Stimulated activated naive CD4-positive, alpha-beta T cell treated with Interleukin-2 at 50 U/mL for 16 hours (primary cell): ENCODE measurements at regions not wholly inside any gene's neighbourhood (a gene's known extent, or its start where the extent isn't known, plus 50 kb on each side); places are given as distances from the start of the nearest gene placed in this dataset.
"Not testable (repeated sequence)": the region's sequence is repeated elsewhere in the genome, so short reads cannot be mapped to it uniquely, and the experiment has no call there.

Source experiments
- DNase-seq: peaks from one replicate; lab custom pipeline; 2025; lab: John Stamatoyannopoulos, UW

GRCh38 chr10:100664316-100665149 is 80.8 kb upstream of the PAX2 start:
- DNase-seq = no peak

GRCh38 chr10:100666634-100667033 is 78.7 kb upstream of the PAX2 start:
- not testable (repeated sequence) for DNase-seq

- no peak for DNase-seq
These were observed 75.8 kb upstream of the PAX2 start for GRCh38 chr10:100669616-100670015.

DNA sequence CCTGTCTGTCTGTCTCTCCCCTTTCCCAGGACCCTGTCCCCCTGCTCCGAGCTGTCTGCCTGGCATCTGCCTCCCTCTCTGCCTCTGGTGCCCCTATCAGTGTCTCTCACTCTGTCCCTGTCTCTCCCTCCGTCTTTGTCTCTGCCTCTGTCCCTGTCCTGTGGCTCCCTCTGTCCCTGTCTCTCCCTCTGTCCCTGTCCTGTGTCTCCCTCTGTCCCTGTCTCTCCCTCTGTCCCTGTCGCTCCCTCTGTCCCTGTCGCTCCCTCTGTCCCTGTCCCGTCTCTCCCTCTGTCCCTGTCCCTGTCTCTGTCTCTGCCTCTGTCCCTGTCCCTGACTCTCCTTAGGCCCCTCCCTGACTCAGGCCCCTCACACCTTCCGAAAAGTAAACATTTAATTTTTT is 75.0 kb upstream of the PAX2 start:
- no peak for DNase-seq

- peak; percentile 45 for DNase-seq
These were observed 74.4 kb upstream of the PAX2 start for GRCh38 chr10:100670828-100671479.

DNA sequence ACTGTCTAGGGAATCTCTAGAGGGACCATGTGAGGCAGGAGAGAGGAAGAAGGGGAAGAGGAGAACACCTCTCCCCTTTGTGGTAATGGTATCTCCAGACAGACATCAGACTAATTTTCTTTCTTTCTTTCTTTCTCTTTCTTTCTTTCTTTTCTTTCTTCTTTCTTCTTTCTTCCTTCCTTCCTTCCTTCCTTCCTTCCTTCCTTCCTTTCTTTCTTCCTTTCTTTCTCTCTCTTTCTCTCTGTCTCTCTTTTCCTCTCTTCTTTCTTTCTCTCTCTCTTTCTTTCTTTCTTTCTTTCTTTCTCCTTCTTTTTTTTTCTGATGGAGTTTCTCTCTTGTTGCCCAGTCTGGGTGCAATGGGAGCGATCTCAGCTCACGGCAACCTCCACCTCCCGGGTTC is 73.2 kb upstream of the PAX2 start:
- DNase-seq = no peak

DNA sequence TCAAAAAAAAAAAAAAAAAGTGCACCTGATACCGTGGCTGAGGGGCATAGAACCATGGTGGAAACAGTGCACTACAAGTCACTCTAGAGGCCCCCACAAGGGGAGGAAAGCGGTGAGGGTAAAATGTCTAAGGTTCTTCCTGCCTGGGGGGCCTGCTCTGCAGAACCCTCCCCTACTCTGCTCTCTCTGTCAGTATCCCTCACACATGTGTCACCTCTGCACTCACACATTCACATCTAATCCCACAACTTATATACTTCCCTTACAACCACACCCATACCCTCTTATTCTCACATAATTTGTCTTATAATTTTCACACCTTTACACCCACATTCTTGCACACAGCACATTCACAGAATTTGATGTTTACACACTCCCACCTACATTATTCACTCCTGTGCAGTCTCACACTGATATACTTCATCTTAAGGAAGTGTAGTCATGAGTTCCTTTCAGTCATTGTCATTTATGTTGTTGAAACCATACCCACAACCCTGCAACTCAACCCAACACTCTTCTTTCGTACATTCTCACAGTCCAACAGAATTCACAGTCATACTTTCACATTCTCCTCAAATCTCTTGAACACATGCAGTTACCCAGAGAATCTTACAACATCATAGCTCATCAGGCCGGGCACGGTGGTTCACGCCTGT is 68.0 kb upstream of the PAX2 start:
- no peak for DNase-seq

DNA sequence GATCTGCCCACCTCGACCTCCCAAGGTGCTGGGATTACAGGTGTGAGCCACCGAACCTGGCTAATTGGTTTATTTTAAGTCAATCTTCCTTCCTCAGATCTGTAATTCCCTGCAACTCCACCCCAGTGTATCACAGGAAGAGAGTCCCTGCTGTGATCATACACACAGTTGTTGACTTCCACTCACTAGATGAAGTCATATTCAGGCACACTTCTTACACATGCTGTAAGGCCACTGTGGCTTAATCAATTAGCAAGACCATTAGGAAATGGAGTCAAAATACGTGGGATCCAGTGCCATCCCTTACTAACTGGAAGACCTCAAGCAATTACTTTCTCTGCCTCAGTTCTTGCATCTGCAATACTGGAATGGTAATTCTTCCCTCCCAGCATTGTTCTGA is 66.1 kb upstream of the PAX2 start:
- no peak for DNase-seq

GRCh38 chr10:100683004-100683403 is 62.4 kb upstream of the PAX2 start:
- no peak for DNase-seq

GRCh38 chr10:100683545-100684300 is 61.7 kb upstream of the PAX2 start:
- no peak for DNase-seq

DNA sequence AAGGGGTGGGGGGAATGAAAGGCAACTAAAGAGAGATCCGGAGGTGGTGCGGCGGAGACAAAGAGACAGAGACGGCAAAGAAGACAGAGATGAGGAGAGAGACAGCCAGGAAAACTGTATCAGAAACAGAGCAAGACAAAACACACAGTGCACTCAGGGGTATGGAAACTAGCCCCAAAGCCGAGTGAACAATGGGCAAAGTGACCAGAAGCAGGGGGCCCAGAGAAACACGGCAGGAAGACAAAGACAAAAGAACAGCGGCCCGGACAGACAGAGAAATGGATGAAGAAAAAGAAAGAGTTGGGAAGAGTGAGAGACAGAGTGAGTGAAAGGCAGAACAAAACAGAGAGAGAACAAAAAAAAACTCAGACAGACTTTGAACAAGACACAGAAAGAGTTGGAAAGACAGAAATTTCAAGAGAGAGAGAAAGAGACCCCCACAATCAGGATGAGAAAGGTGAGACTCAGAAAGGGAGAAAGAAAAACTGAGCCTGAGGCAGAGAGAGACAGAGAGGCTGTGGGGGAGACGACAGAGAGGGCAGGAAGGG is 60.6 kb upstream of the PAX2 start:
- DNase-seq = no peak

DNA sequence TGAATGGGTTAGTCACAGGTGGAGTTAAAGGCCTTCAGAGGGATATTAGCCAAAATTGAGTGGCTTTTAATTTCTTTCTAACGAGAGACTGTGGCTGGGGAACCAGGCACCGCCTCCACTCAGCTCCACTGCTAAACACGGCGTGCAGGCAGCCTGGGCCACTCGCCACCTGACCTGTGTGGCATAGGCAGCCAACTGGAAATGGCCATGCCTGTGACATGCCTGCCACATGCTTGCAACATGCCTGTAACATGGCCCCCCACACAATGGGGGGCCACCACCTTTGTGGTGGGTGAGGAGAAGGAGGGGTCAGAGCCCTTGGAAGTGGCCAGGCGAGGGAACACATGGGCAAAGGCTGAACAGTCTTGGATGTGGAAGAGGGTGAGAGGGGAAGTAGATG is 60.1 kb upstream of the PAX2 start:
- no peak for DNase-seq

DNA sequence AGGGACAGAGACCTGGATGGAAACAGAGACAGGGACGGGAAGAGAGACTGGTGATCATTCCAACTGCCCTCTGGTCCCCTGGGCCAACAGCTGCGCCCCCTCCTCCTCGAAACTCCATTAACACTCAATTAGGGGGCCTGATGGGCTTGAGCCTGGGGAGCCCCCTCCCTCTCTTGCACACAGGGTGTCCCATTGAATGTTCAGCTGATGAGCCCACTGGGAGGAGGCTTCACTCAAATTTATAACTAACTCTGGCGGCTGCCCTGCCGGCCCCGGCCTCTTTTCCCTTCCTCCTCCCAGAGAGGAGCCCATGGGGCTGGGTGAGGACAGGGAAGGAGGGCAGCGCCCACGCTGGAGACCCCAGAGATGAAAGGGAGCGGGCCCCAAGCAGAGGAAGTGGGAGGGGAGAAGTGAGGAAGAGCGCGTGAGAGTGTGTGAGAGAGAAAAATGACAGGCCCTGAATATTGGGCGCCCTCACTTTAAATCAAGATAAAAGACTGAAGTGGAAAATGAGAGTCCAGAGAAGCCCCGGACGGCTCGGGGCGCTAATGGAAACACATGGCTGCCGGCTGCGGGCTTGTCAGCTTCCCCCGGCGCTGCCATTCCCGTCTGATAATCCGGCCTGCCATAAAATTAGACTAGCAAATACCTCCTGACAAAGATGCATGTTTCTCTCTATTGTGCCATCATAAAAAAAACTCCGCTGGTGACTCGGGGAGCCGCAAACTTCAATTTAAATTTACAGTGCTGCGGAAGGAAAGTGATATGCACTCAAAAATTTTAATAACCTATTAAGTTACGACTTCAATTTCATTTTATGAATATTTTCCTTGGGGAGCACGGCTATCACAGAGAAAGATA is 58.0 kb upstream of the PAX2 start:
- DNase-seq = no peak

DNA sequence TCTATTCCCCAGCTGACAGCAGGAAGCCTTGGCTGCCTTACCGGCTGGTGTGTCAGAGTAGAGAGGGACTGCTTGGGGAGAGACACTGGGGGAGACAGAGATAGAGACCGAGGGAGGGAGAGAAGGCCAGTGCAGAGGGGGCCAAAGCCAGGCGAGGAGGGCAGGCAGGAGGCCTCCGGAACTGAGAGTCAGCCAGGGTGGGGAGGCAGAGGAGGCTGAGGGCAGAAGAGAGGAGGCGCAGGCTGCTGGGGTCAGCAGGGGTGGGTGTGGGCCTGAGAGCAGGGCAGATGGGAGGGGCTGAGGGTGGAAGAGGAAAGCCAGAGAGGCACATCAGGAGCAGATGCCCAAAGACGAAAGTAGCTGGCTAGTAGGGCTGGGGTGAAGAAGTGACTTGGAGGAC is 57.2 kb upstream of the PAX2 start:
- DNase-seq = no peak

GRCh38 chr10:100693821-100694220 is 51.6 kb upstream of the PAX2 start:
- no peak for DNase-seq
